C4-2B (cell line): ENCODE measurements at regions not wholly inside any gene's neighbourhood (a gene's known extent, or its start where the extent isn't known, plus 50 kb on each side); places are given as distances from the start of the nearest gene placed in this dataset.
"Not testable (repeated sequence)": the region's sequence is repeated elsewhere in the genome, so short reads cannot be mapped to it uniquely, and the experiment has no call there.

ENCODE experiments used
- H3K27ac ChIP-seq: fragments of 450-650 bp; 2 replicates; pipeline ENCODE4 v1.5.1; 2017
- CTCF ChIP-seq: fragments of 450-650 bp; conservative IDR thresholded peaks from 2 replicates; pipeline ENCODE4 v1.5.1; 2017; ENCODE audit warnings: mild to moderate bottlenecking
- ZFX ChIP-seq: fragments of 450-650 bp; IDR thresholded peaks from 2 replicates; pipeline ENCODE4 v1.6.1; 2017

- no peak overlapping the region for H3K27ac ChIP-seq
- TF ChIP-seq CTCF = no peak
- no peak for TF ChIP-seq ZFX
Measured at GRCh38 chr1:65541865-65542264, 121.4 kb downstream of the LEPR start.

- not testable (repeated sequence) for H3K27ac ChIP-seq
Measured at GRCh38 chr1:65542592-65542991, 122.1 kb downstream of the LEPR start.

- not testable (repeated sequence) for H3K27ac ChIP-seq
Measured at GRCh38 chr1:65550306-65551010, 130.0 kb downstream of the LEPR start.

- H3K27ac ChIP-seq = not testable (repeated sequence)
Measured at GRCh38 chr1:65552484-65552883, 132.0 kb downstream of the LEPR start.

GRCh38 chr1:65554086-65554764, 133.8 kb downstream of the LEPR start:
- H3K27ac ChIP-seq = not testable (repeated sequence)

- H3K27ac ChIP-seq = no peak overlapping the region
- TF ChIP-seq ZFX (no peak), CTCF (no peak)
Measured at GRCh38 chr1:65554829-65555228, 134.4 kb downstream of the LEPR start.

- TF ChIP-seq CTCF (no peak), ZFX (no peak)
Measured at GRCh38 chr1:65558215-65558614, 137.7 kb downstream of the LEPR start.

GRCh38 chr1:65564493-65564892, 144.0 kb downstream of the LEPR start:
- no peak overlapping the region for H3K27ac ChIP-seq
- no peak for TF ChIP-seq CTCF

More at GRCh38 chr1:65558215-65558614, 137.7 kb downstream of the LEPR start:
- H3K27ac ChIP-seq = no peak overlapping the region

- TF ChIP-seq CTCF (no peak), ZFX (no peak)
- no peak overlapping the region for H3K27ac ChIP-seq
Measured at GRCh38 chr1:65568285-65568684, 147.8 kb downstream of the LEPR start.
